IMR-90 (cell line): ENCODE measurements at regions not wholly inside any gene's neighbourhood (a gene's known extent, or its start where the extent isn't known, plus 50 kb on each side); places are given as distances from the start of the nearest gene placed in this dataset.

Source experiments
- ATAC-seq: fragments of 200-7000 bp; cut with Tn5 transposase; 2 replicates; pipeline ENCODE4 v1.9.1; 2020; ENCODE audit warnings: low read depth, mild to moderate bottlenecking, moderate library complexity
- BruUV-seq: library from RNA; stranded (reverse); fragments of 400-500 nt; replicated peaks from 2 replicates; lab custom pipeline; 2021; lab: Mats Ljungman, UMichigan
- CTCF ChIA-PET: fragments of 300-600 bp; formaldehyde crosslinking; extraction: SDS; loops from one replicate; lab custom pipeline; 2021; ENCODE audit warnings: antibody characterized with exemption; lab: Yijun Ruan, JAX
- POLR2A ChIA-PET: fragments of 300-600 bp; sonication (Branson Sonifier 250); formaldehyde crosslinking; loops from one replicate; lab custom pipeline; 2022; ENCODE audit warnings: antibody characterized with exemption; ENCODE audit not compliant: unreplicated experiment; lab: Charles Lee
- DNase-seq: peaks from one replicate; pipeline ENCODE4 v3.0.0; 2013
- H2AFZ ChIP-seq: replicated peaks from 2 replicates; pipeline ENCODE3; 2013; ENCODE audit warnings: low read length, mild to moderate bottlenecking; ENCODE audit not compliant: poor library complexity
- H2AK5ac ChIP-seq: 2 replicates; pipeline ENCODE4 v1.6.1; 2013; ENCODE audit warnings: low read depth, low read length, inconsistent platforms
- H2AK9ac ChIP-seq: replicated peaks from 2 replicates; pipeline ENCODE3; 2013; ENCODE audit warnings: mild to moderate bottlenecking, low read depth, low read length, moderate library complexity; ENCODE audit not compliant: poor library complexity
- H2BK120ac ChIP-seq: 2 replicates; pipeline ENCODE4 v1.6.1; 2013; ENCODE audit warnings: low read depth, low read length, inconsistent platforms
- H2BK15ac ChIP-seq: 3 replicates; pipeline ENCODE4 v1.6.1; 2013; ENCODE audit warnings: low read depth, low read length, inconsistent platforms
- H2BK20ac ChIP-seq: 2 replicates; pipeline ENCODE4 v1.6.1; 2013; ENCODE audit warnings: low read depth, mild to moderate bottlenecking, inconsistent platforms, low read length, moderate library complexity
- H2BK5ac ChIP-seq: 2 replicates; pipeline ENCODE4 v1.6.1; 2013; ENCODE audit warnings: mild to moderate bottlenecking, low read depth, low read length, inconsistent platforms; ENCODE audit not compliant: poor library complexity, severe bottlenecking
- H3K14ac ChIP-seq: replicated peaks from 2 replicates; pipeline ENCODE4 v1.6.1; 2013; ENCODE audit warnings: low read depth, low read length, inconsistent platforms
- H3K18ac ChIP-seq: 2 replicates; pipeline ENCODE4 v1.6.1; 2013; ENCODE audit warnings: low read depth, low read length, control low read depth
- H3K23ac ChIP-seq: 2 replicates; pipeline ENCODE4 v1.6.1; 2013; ENCODE audit warnings: low read depth, low read length, inconsistent platforms
- H3K27ac ChIP-seq: 2 replicates; pipeline ENCODE4 v1.5.1; 2013; ENCODE audit warnings: mild to moderate bottlenecking, control low read depth, low read length; ENCODE audit not compliant: insufficient read depth
- H3K27me3 ChIP-seq: 2 replicates; pipeline ENCODE4 v1.6.1; 2013; ENCODE audit warnings: low read length; ENCODE audit not compliant: control insufficient read depth, insufficient read depth
- H3K36me3 ChIP-seq: 2 replicates; pipeline ENCODE4 v1.6.1; 2013; ENCODE audit warnings: low read length, mixed read lengths; ENCODE audit not compliant: control insufficient read depth, insufficient read depth
- H3K4ac ChIP-seq: 2 replicates; pipeline ENCODE4 v1.6.1; 2013; ENCODE audit warnings: low read depth, low read length, inconsistent platforms
- H3K4me1 ChIP-seq: 2 replicates; pipeline ENCODE4 v1.6.1; 2013; ENCODE audit warnings: low read length, mixed read lengths; ENCODE audit not compliant: control insufficient read depth, insufficient read depth
- H3K4me2 ChIP-seq: 2 replicates; pipeline ENCODE4 v1.6.1; 2013; ENCODE audit warnings: low read depth, mild to moderate bottlenecking, control low read depth, low read length, moderate library complexity
- H3K4me3 ChIP-seq: 2 replicates; pipeline ENCODE4 v1.5.1; 2013; ENCODE audit warnings: low read depth, mild to moderate bottlenecking, control low read depth, low read length, moderate library complexity; ENCODE audit not compliant: insufficient read depth
- H3K56ac ChIP-seq: 2 replicates; pipeline ENCODE4 v1.6.1; 2013; ENCODE audit warnings: low read length, inconsistent platforms; ENCODE audit not compliant: insufficient read depth; ENCODE audit errors: extremely low read depth
- H3K79me1 ChIP-seq, 2 experiments: 2 replicates each; pipeline ENCODE4 v1.6.1; 2013; ENCODE audit warnings: low read length in 2 of 2, inconsistent platforms in 1 of 2, low read depth in 1 of 2
- H3K9ac ChIP-seq: 2 replicates; pipeline ENCODE4 v1.6.1; 2013; ENCODE audit warnings: low read depth, low read length, control low read depth
- H3K9me1 ChIP-seq: 2 replicates; pipeline ENCODE4 v1.6.1; 2013; ENCODE audit warnings: low read length, inconsistent platforms; ENCODE audit not compliant: insufficient read depth
- H3K9me3 ChIP-seq: 2 replicates; pipeline ENCODE4 v1.6.1; 2013; ENCODE audit warnings: low read length; ENCODE audit not compliant: control insufficient read depth, insufficient read depth
- H4K20me1 ChIP-seq: 2 replicates; pipeline ENCODE4 v1.6.1; 2013; ENCODE audit warnings: low read length, inconsistent platforms; ENCODE audit not compliant: insufficient read depth
- H4K5ac ChIP-seq: 2 replicates; pipeline ENCODE4 v1.6.1; 2013; ENCODE audit warnings: mild to moderate bottlenecking, low read depth, low read length, control low read depth
- H4K8ac ChIP-seq, 2 experiments: 2 replicates each; pipeline ENCODE4 v1.6.1; 2013; ENCODE audit warnings: low read depth in 2 of 2, low read length in 2 of 2, control low read depth in 1 of 2, inconsistent platforms in 1 of 2
- H4K91ac ChIP-seq: 2 replicates; pipeline ENCODE4 v1.6.1; 2013; ENCODE audit warnings: low read depth, low read length, inconsistent platforms; ENCODE audit not compliant: insufficient read depth
- BHLHE40 ChIP-seq: fragments of 150-350 bp; IDR thresholded peaks from 2 replicates; pipeline ENCODE4 v1.6.1; 2016; ENCODE audit warnings: mild to moderate bottlenecking, low read depth, low read length
- CEBPB ChIP-seq: IDR thresholded peaks from 2 replicates; pipeline ENCODE4 v1.6.1; 2012; ENCODE audit warnings: low read depth, low read length, improper control_type of control experiment
- CTCF ChIP-seq: conservative IDR thresholded peaks from 2 replicates; pipeline ENCODE4 v1.5.1; 2012; ENCODE audit warnings: mild to moderate bottlenecking, low read depth, low read length, improper control_type of control experiment
- ELK1 ChIP-seq: fragments of 150-350 bp; IDR thresholded peaks from 2 replicates; pipeline ENCODE4 v1.6.1; 2016; ENCODE audit warnings: low read depth, mild to moderate bottlenecking, low read length, moderate library complexity, borderline replicate concordance
- FOS ChIP-seq: fragments of 150-350 bp; IDR thresholded peaks from 2 replicates; pipeline ENCODE4 v1.6.1; 2016; ENCODE audit warnings: low read depth, low read length
- MAFK ChIP-seq: IDR thresholded peaks from 2 replicates; pipeline ENCODE4 v1.6.1; 2012; ENCODE audit warnings: low read depth, low read length, improper control_type of control experiment
- MXI1 ChIP-seq: IDR thresholded peaks from 2 replicates; pipeline ENCODE4 v1.6.1; 2012; ENCODE audit warnings: low read depth, mild to moderate bottlenecking, low read length, moderate library complexity, borderline replicate concordance
- RAD21 ChIP-seq: IDR thresholded peaks from 2 replicates; pipeline ENCODE4 v1.6.1; 2012; ENCODE audit warnings: low read length, improper control_type of control experiment
- RFX5 ChIP-seq: IDR thresholded peaks from 2 replicates; pipeline ENCODE4 v1.8.0; 2012; ENCODE audit warnings: low read depth, mild to moderate bottlenecking, low read length, moderate library complexity
- WGBS, 2 experiments: methylation state at CpG; one replicate each; pipeline versions ENCODE4 v1.1.5 to v1.1.7; 2013; ENCODE audit warnings: missing lambda C conversion rate in 2 of 2; ENCODE audit not compliant: insufficient read length in 1 of 2; ENCODE audit errors: extremely low coverage in 2 of 2; 5-methylcytosine and 5-hydroxymethylcytosine counted together
- dilution Hi-C: fragments of 300-500 bp; cut with HindIII; formaldehyde crosslinking; loops from one replicate; pipeline ENCODE4 v1.14.3; 2018; ENCODE audit warnings: low sequenced_read_pairs; ENCODE audit not compliant: unreplicated experiment
- in situ Hi-C: fragments of 300-500 bp; cut with MboI; formaldehyde crosslinking; loops from 3 replicates; pipeline ENCODE4 v1.14.3; 2019; ENCODE audit warnings: low sequenced_read_pairs, inconsistent platforms, mixed read lengths
- intact Hi-C: fragments of 100-400 bp; cut with micrococcal nuclease; formaldehyde crosslinking; loops from 2 replicates; pipeline ENCODE4 v1.10.0; 2022
- TF ChIP-seq, protein P1 (sequence below): fragments of 150-350 bp; IDR thresholded peaks from 2 replicates; pipeline ENCODE4 v1.6.1; 2017; ENCODE audit warnings: mild to moderate bottlenecking, antibody characterized with exemption, low read length, low read depth

- Histone ChIP-seq H3K27ac (no peak overlapping the region), H3K9ac (no peak overlapping the region), H3K4me3 (no peak overlapping the region), H2BK15ac (no peak overlapping the region), H4K5ac (no peak overlapping the region), H4K8ac (no peak overlapping the region), H2AK9ac (no peak overlapping the region), H4K20me1 (no peaks in the 10 kb centered on the region), H2BK20ac (no peak overlapping the region), H3K9me3 (no peaks in the 10 kb centered on the region), H3K14ac (no peak overlapping the region), H2AK5ac (no peak overlapping the region), H3K4me2 (no peak overlapping the region), H4K91ac (no peak overlapping the region), H3K27me3 (no peaks in the 10 kb centered on the region), H3K4me1 (no peaks in the 10 kb centered on the region), H3K23ac (no peak overlapping the region), H3K79me1 (no peaks in the 10 kb centered on the region), H2AFZ (no peak overlapping the region), H3K4ac (no peak overlapping the region), H3K56ac (no peak overlapping the region), H3K18ac (no peak overlapping the region), H3K9me1 (no peaks in the 10 kb centered on the region), H2BK5ac (no peak overlapping the region), H3K36me3 (no peaks in the 10 kb centered on the region), H2BK120ac (no peak overlapping the region)
- CTCF ChIA-PET = no interaction called here
- BruUV-seq = no TSS peak
- no CpG with 5 or more reads among the region's 1 CpG for WGBS, 2 experiments
- intact Hi-C loops = no loop called here
- dilution Hi-C loops = no loop called here
- POLR2A ChIA-PET = no interaction called here
- in situ Hi-C loops = no loop called here
- ATAC-seq (no peak), DNase-seq (no peak)
- no peak for TF ChIP-seq RAD21
- no peak for TF ChIP-seq MAFK
- no peak for TF ChIP-seq ELK1
- no peak for TF ChIP-seq RFX5
- TF ChIP-seq CEBPB = no peak
- TF ChIP-seq MXI1 = no peak
- TF ChIP-seq, protein P1, sequence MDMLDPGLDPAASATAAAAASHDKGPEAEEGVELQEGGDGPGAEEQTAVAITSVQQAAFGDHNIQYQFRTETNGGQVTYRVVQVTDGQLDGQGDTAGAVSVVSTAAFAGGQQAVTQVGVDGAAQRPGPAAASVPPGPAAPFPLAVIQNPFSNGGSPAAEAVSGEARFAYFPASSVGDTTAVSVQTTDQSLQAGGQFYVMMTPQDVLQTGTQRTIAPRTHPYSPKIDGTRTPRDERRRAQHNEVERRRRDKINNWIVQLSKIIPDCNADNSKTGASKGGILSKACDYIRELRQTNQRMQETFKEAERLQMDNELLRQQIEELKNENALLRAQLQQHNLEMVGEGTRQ = no peak
- no peak for TF ChIP-seq BHLHE40
- TF ChIP-seq CTCF = no peak
- no peak for TF ChIP-seq FOS
These were observed 231.9 kb upstream of the PPP1R3A start for GRCh38 chr7:114150689-114151088.
